Transverse colon (tissue), 4 donors: ENCODE measurements at regions not wholly inside any gene's neighbourhood (a gene's known extent, or its start where the extent isn't known, plus 50 kb on each side); places are given as distances from the start of the nearest gene placed in this dataset.

Experiments
- CTCF ChIP-seq, 5 experiments: fragments of 200-600 bp in 3 of 5; fragments of 450-650 bp in 2 of 5; sonication (generic) in 3 of 5; IDR thresholded peaks; 1 replicate in 2 of 5; 2 replicates in 3 of 5; pipeline ENCODE4 v1.5.1; 2016 to 2017; ENCODE audit warnings: antibody characterized with exemption in 5 of 5, inconsistent platforms in 3 of 5, mild to moderate bottlenecking in 2 of 5, moderate library complexity in 1 of 5
- EP300 ChIP-seq: sonication (generic); formaldehyde crosslinking; IDR thresholded peaks from one replicate; pipeline ENCODE4 v1.6.1; 2017; ENCODE audit warnings: antibody characterized with exemption, low read depth
- POLR2A ChIP-seq: fragments of 450-650 bp; IDR thresholded peaks from one replicate; pipeline ENCODE4 v1.6.1; 2016; ENCODE audit warnings: antibody characterized with exemption, mild to moderate bottlenecking, moderate library complexity
- POLR2AphosphoS5 ChIP-seq, 3 donors: sonication (generic); formaldehyde crosslinking; IDR thresholded peaks; one replicate each; pipeline ENCODE4 v1.6.1; 2016; ENCODE audit warnings: antibody characterized with exemption in 3 of 3

- TF ChIP-seq CTCF (IDR thresholded peaks at IDR 0.05) (no peak), POLR2AphosphoS5 (IDR thresholded peaks at IDR 0.05) (no peak), POLR2A (no peak), EP300 (no peak)
Observed at GRCh38 chr16:79295162-79295561, 305.4 kb downstream of the MAF start.
